HepG2 (cell line): ENCODE measurements at regions not wholly inside any gene's neighbourhood (a gene's known extent, or its start where the extent isn't known, plus 50 kb on each side); places are given as distances from the start of the nearest gene placed in this dataset.

Experiments
- ATAC-seq: fragments of 200-7000 bp; cut with Tn5 transposase; 3 replicates; pipeline ENCODE4 v1.9.1; 2020; ENCODE audit warnings: mild to moderate bottlenecking, moderate library complexity
- BruUV-seq: library from RNA; stranded (reverse); fragments of 400-500 nt; replicated peaks from 2 replicates; lab custom pipeline; 2021; lab: Mats Ljungman, UMichigan
- CTCF ChIA-PET: fragments of 300-600 bp; formaldehyde crosslinking; extraction: SDS; loops from one replicate; lab custom pipeline; 2021; ENCODE audit warnings: low total read pairs, inconsistent platforms, low intra/inter-chr PET ratio; lab: Yijun Ruan, JAX
- POLR2A ChIA-PET: fragments of 350-600 bp; sonication (Branson Sonifier 250); formaldehyde crosslinking; loops from one replicate; lab custom pipeline; 2020; ENCODE audit warnings: antibody characterized with exemption, inconsistent platforms; lab: Yijun Ruan, JAX
- DNase-seq: peaks from one replicate; pipeline ENCODE4 v3.0.0-alpha.2; 2015; ENCODE audit warnings: low spot score
- FAIRE-seq: peaks from 3 replicates; lab custom pipeline; 2011; peaks lifted over from hg19 to GRCh38; lab: Jason Lieb, UNC
- H2AFZ ChIP-seq: one replicate; pipeline ENCODE4 v1.6.1; 2011; ENCODE audit warnings: low read length, inconsistent platforms
- H3K27ac ChIP-seq: fragments of 300-600 bp; 3 replicates; pipeline ENCODE4 v1.8.0; 2011; ENCODE audit warnings: mixed run types, mild to moderate bottlenecking, mixed read lengths, low read length, inconsistent platforms; ENCODE audit not compliant: insufficient read depth; ENCODE audit errors: extremely low read length
- H3K27me3 ChIP-seq, 2 experiments: fragments of 200-600 bp in 1 of 2; 2 replicates in 1 of 2; 3 replicates in 1 of 2; pipeline versions ENCODE4 v1.6.0 to v1.8.0; 2011; ENCODE audit warnings: low read length in 2 of 2, mild to moderate bottlenecking in 2 of 2, moderate library complexity in 2 of 2, inconsistent platforms in 1 of 2; ENCODE audit not compliant: insufficient read depth in 2 of 2, control insufficient read depth in 1 of 2
- H3K36me3 ChIP-seq, 2 experiments: fragments of 200-600 bp in 1 of 2; replicated peaks in 1 of 2; 2 replicates in 1 of 2; 3 replicates in 1 of 2; pipeline versions ENCODE4 v1.5.1 to v1.8.0; 2011; ENCODE audit warnings: low read length in 2 of 2, inconsistent platforms in 1 of 2; ENCODE audit not compliant: insufficient read depth in 2 of 2, control insufficient read depth in 1 of 2
- H3K4me1 ChIP-seq: 2 replicates; pipeline ENCODE4 v1.5.1; 2012; ENCODE audit warnings: low read length, inconsistent platforms; ENCODE audit not compliant: insufficient read depth
- H3K4me2 ChIP-seq: 2 replicates; pipeline ENCODE4 v1.6.0; 2011; ENCODE audit warnings: low read depth, low read length, inconsistent platforms
- H3K4me3 ChIP-seq, 3 experiments: fragments of 200-600 bp in 1 of 3; sonication (generic), shearing (Covaris generic) in 1 of 3; replicated peaks in 1 of 3; 2 replicates each; pipeline ENCODE4 v1.5.1; 2011 to 2016; ENCODE audit warnings: low read length in 3 of 3, inconsistent platforms in 2 of 3, low read depth in 2 of 3, mild to moderate bottlenecking in 2 of 3, control low read depth in 1 of 3, mixed read lengths in 1 of 3; ENCODE audit not compliant: insufficient read depth in 1 of 3
- H3K79me2 ChIP-seq: one replicate; pipeline ENCODE4 v1.6.1; 2011; ENCODE audit warnings: low read length, inconsistent platforms; ENCODE audit not compliant: insufficient read depth
- H3K9ac ChIP-seq: 2 replicates; pipeline ENCODE4 v1.6.0; 2011; ENCODE audit warnings: mild to moderate bottlenecking, low read depth, low read length, inconsistent platforms; ENCODE audit not compliant: insufficient read depth
- H3K9me3 ChIP-seq: 2 replicates; pipeline ENCODE4 v1.5.1; 2012; ENCODE audit warnings: mild to moderate bottlenecking, low read length
- H4K20me1 ChIP-seq: 2 replicates; pipeline ENCODE4 v1.6.0; 2011; ENCODE audit warnings: inconsistent platforms, mild to moderate bottlenecking, low read length, moderate library complexity; ENCODE audit not compliant: insufficient read depth
- ASH2L ChIP-seq: fragments of 300-600, 200-600 bp; sonication (generic); IDR thresholded peaks from 2 replicates; pipeline ENCODE4 v1.7.0; 2017; ENCODE audit warnings: low read depth, mild to moderate bottlenecking, moderate library complexity, mixed read lengths, low read length; ENCODE audit not compliant: insufficient read length
- GABPA ChIP-seq, 2 experiments: IDR thresholded peaks; 2 replicates each; pipeline ENCODE4 v1.6.1; 2011 to 2016; ENCODE audit warnings: low read depth in 2 of 2, low read length in 1 of 2, missing biosample characterization in 1 of 2, missing genetic modification characterization in 1 of 2
- GZF1 ChIP-seq: sonication (generic); formaldehyde crosslinking; IDR thresholded peaks from 2 replicates; pipeline ENCODE4 v1.5.1; 2020; ENCODE audit warnings: mild to moderate bottlenecking, missing genetic modification reagents
- KDM2A ChIP-seq: sonication (generic); formaldehyde crosslinking; IDR thresholded peaks from 2 replicates; pipeline ENCODE4 v1.4.0; 2020; ENCODE audit warnings: low read depth, missing genetic modification reagents, borderline replicate concordance
- NFYC ChIP-seq: IDR thresholded peaks from 2 replicates; pipeline ENCODE4 v1.6.1; 2016; ENCODE audit warnings: missing genetic modification reagents, missing compliant biosample characterization
- PRDM10 ChIP-seq: sonication (generic); formaldehyde crosslinking; IDR thresholded peaks from 2 replicates; pipeline ENCODE4 v1.4.0; 2020; ENCODE audit warnings: low read depth, missing genetic modification reagents
- PRDM15 ChIP-seq: sonication (generic); formaldehyde crosslinking; IDR thresholded peaks from 2 replicates; pipeline ENCODE4 v1.4.0; 2020; ENCODE audit warnings: missing genetic modification reagents
- SKI ChIP-seq: fragments of 450-650 bp; IDR thresholded peaks from one replicate; pipeline ENCODE4 v1.6.1; 2018; ENCODE audit warnings: mild to moderate bottlenecking; ENCODE audit not compliant: partially characterized antibody
- SMARCC2 ChIP-seq: fragments of 450-650 bp; IDR thresholded peaks from 2 replicates; pipeline ENCODE4 v1.6.1; 2017; ENCODE audit warnings: antibody characterized with exemption, mild to moderate bottlenecking
- SNAPC2 ChIP-seq: sonication (generic); formaldehyde crosslinking; IDR thresholded peaks from 2 replicates; pipeline ENCODE4 v1.8.1; 2022; ENCODE audit warnings: mild to moderate bottlenecking, missing genetic modification reagents
- SP4 ChIP-seq: sonication (generic); formaldehyde crosslinking; IDR thresholded peaks from 2 replicates; pipeline ENCODE4 v1.8.1; 2023; ENCODE audit warnings: mild to moderate bottlenecking, missing genetic modification reagents
- SRSF1 ChIP-seq: fragments of 200-400 bp; formaldehyde crosslinking; optimal IDR thresholded peaks from 2 replicates; pipeline ENCODE3; 2017; ENCODE audit warnings: mild to moderate bottlenecking, low read depth, low read length, moderate library complexity
- TRIM24 ChIP-seq: sonication (generic); formaldehyde crosslinking; IDR thresholded peaks from 2 replicates; pipeline ENCODE4 v1.8.0; 2022; ENCODE audit warnings: mild to moderate bottlenecking, missing genetic modification reagents
- ZFP62 ChIP-seq: sonication (generic); formaldehyde crosslinking; IDR thresholded peaks from 2 replicates; pipeline ENCODE4 v1.4.0; 2020; ENCODE audit warnings: missing genetic modification reagents
- ZNF235 ChIP-seq: sonication (generic); formaldehyde crosslinking; IDR thresholded peaks from 2 replicates; pipeline ENCODE4 v1.8.1; 2023; ENCODE audit warnings: mild to moderate bottlenecking, missing genetic modification reagents, borderline replicate concordance
- ZNF24 ChIP-seq: fragments of 450-650 bp; IDR thresholded peaks from 2 replicates; pipeline ENCODE4 v1.6.1; 2017; ENCODE audit warnings: antibody characterized with exemption, mild to moderate bottlenecking
- ZNF256 ChIP-seq: sonication (generic); formaldehyde crosslinking; conservative IDR thresholded peaks from 2 replicates; pipeline ENCODE4 v1.4.0; 2020; ENCODE audit warnings: missing genetic modification reagents
- ZNF296 ChIP-seq: sonication (generic); formaldehyde crosslinking; conservative IDR thresholded peaks from 2 replicates; pipeline ENCODE4 v1.5.0; 2020; ENCODE audit warnings: mild to moderate bottlenecking, missing genetic modification reagents
- ZNF781 ChIP-seq: sonication (generic); formaldehyde crosslinking; IDR thresholded peaks from 2 replicates; pipeline ENCODE4 v1.5.1; 2020; ENCODE audit warnings: borderline replicate concordance, mild to moderate bottlenecking, missing genetic modification reagents; ENCODE audit errors: not compliant biosample characterization
- ZSCAN25 ChIP-seq: sonication (generic); formaldehyde crosslinking; IDR thresholded peaks from 2 replicates; pipeline ENCODE4 v1.8.0; 2022; ENCODE audit warnings: mild to moderate bottlenecking, missing genetic modification reagents
- WGBS: methylation state at CpG from one replicate; pipeline ENCODE4 v1.1.6; 2017; ENCODE audit warnings: low lambda C conversion rate; 5-methylcytosine and 5-hydroxymethylcytosine counted together
- in situ Hi-C: cut with HindIII; loops from 2 replicates; pipeline ENCODE4 v1.10.0; 2017; ENCODE audit warnings: low pct_unique_long_range_greater_than_20kb; ENCODE audit not compliant: extremely low pct_ligation_motif_present
- intact Hi-C: fragments of 100-400 bp; cut with micrococcal nuclease; formaldehyde crosslinking; loops from one replicate; pipeline ENCODE4 v1.10.0; 2022; ENCODE audit not compliant: unreplicated experiment

- Histone ChIP-seq H3K36me3 (no peaks in the 10 kb centered on the region), H3K4me3 (no peak overlapping the region), H3K27ac (no peak overlapping the region), H3K9ac (no peak overlapping the region), H3K27me3 (no peaks in the 10 kb centered on the region), H3K4me1 (no peaks in the 10 kb centered on the region), H3K79me2 (no peaks in the 10 kb centered on the region), H4K20me1 (no peaks in the 10 kb centered on the region), H3K9me3 (no peaks in the 10 kb centered on the region), H3K4me2 (no peak overlapping the region), H2AFZ (no peak overlapping the region)
- 57% methylated on average over 1 of the region's 1 CpG for WGBS
- no peak for DNase-seq
- no peak for TF ChIP-seq KDM2A (CRISPR knock-in tag)
- TF ChIP-seq SMARCC2, result no peak
- no peak for TF ChIP-seq ZNF24
- no peak for TF ChIP-seq ZSCAN25 (CRISPR knock-in tag)
- no peak for TF ChIP-seq GABPA (IDR thresholded peaks at IDR 0.05; ENCODE audit: low read depth, low read length)
- no peak for TF ChIP-seq GABPA (CRISPR knock-in tag; IDR thresholded peaks at IDR 0.05; ENCODE audit: low read depth)
- no peak for TF ChIP-seq ZNF235 (CRISPR knock-in tag)
- TF ChIP-seq GZF1 (CRISPR knock-in tag), result no peak
- TF ChIP-seq TRIM24 (CRISPR knock-in tag), result no peak
- no peak for TF ChIP-seq ZNF256 (CRISPR knock-in tag)
- no peak for TF ChIP-seq SP4
- no peak for TF ChIP-seq SKI
- no peak for TF ChIP-seq SNAPC2 (CRISPR knock-in tag)
- TF ChIP-seq ZNF781 (CRISPR knock-in tag), result no peak
- no peak for TF ChIP-seq SRSF1
- no peak for TF ChIP-seq ZNF296 (CRISPR knock-in tag)
- TF ChIP-seq ZFP62 (CRISPR knock-in tag), result no peak
- no peak for TF ChIP-seq ASH2L
- TF ChIP-seq PRDM15, result no peak
- no peak for TF ChIP-seq NFYC (CRISPR knock-in tag)
- TF ChIP-seq PRDM10 (CRISPR knock-in tag), result no peak
- ChIA-PET CTCF (no interaction called here), POLR2A (no interaction called here)
- no peak for FAIRE-seq
- BruUV-seq, result no TSS peak
- in situ Hi-C loops, result no loop called here
- no peak for ATAC-seq
- intact Hi-C loops, result no loop called here
Observed at GRCh38 chr2:17164550-17164949, 353.7 kb downstream of the RAD51AP2 start.
